ENCODE measurements at regions not wholly inside any gene's neighbourhood (a gene's known extent, or its start where the extent isn't known, plus 50 kb on each side); places are given as distances from the start of the nearest gene placed in this dataset.

- TF ChIP-seq, protein P1, sequence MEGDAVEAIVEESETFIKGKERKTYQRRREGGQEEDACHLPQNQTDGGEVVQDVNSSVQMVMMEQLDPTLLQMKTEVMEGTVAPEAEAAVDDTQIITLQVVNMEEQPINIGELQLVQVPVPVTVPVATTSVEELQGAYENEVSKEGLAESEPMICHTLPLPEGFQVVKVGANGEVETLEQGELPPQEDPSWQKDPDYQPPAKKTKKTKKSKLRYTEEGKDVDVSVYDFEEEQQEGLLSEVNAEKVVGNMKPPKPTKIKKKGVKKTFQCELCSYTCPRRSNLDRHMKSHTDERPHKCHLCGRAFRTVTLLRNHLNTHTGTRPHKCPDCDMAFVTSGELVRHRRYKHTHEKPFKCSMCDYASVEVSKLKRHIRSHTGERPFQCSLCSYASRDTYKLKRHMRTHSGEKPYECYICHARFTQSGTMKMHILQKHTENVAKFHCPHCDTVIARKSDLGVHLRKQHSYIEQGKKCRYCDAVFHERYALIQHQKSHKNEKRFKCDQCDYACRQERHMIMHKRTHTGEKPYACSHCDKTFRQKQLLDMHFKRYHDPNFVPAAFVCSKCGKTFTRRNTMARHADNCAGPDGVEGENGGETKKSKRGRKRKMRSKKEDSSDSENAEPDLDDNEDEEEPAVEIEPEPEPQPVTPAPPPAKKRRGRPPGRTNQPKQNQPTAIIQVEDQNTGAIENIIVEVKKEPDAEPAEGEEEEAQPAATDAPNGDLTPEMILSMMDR (IDR thresholded peaks at IDR 0.05): no peak
- TF ChIP-seq POLR2A (IDR thresholded peaks at IDR 0.05): no peak
Measured at GRCh38 chr13:80115616-80116015, 225.3 kb downstream of the SPRY2 start.

Data from ovary (tissue), 3 donors.